ENCODE measurements at regions not wholly inside any gene's neighbourhood (a gene's known extent, or its start where the extent isn't known, plus 50 kb on each side); places are given as distances from the start of the nearest gene placed in this dataset.

DNA sequence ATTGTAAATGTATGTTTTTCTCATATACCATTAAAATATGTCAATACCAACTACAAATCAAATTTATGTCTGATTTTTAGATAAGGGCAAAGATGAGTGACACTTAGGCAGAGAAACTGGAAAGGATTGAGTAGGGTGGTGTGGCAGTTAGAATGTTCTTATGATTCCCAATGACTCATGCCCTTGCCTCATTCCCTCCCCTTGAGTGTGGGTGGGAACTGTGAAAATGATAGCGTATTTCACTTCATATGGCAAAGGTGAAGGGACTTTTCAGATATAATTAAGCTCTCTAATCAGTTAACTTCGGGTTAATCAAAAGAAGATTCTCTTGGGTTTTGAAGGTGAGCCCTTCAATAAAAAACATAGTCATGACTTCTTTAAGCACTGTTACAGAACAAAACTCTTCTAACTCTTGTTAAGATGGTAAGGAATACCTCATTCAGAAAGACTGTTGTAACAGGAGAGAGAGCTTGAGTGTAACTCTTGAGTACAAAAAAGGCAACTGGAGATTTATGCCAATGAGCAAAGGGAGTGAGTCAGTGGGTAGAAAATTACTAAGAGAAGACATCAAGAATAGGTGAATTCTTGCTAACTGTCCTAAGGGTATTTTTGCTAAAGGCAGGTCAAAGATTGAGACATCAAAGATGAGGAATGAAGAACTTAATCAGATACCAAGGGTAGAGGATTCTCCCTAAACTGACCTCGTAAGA is 329.5 kb downstream of the KCTD8 start:
- DNase-seq (ENCODE audit: low read depth in 3 of 3): no peak

DNA sequence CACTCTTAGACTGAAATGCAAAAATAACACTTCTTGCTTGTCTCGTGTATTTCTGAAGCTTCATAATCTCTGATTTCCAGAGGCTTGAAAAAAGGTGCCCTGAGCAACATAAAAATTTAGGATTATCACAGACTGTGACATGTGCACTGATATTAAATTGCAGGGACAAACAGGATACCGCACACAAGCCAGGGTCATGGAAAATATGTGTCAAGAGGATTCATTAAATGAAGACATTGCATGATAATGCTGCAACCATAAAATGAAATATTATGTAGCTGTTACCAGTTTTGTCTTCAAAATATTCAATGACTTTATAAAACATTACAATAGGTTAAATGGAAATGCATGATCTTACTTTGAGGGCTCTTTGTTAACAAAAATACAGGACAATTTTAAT is 328.0 kb downstream of the KCTD8 start:
- no peak for DNase-seq (ENCODE audit: low read depth in 3 of 3)

DNA sequence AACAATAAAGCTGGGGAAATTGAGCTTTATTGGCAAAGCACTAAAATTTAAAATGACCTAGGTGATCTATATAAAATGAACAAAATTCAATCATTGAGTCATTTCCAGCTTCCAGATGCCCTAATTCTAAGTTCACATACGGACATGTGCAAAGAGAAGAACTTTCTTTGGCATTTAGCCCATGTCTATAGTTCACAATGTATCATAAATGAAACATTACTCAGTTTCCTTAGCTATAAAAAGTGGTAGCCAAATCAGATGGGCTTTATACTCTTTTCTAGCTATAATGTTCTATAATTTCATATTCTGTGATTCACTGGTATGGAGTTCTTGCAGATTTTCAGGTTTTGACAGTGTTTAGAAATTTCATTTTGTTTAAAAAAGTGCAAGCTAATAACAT is 327.4 kb downstream of the KCTD8 start:
- DNase-seq (ENCODE audit: low read depth in 3 of 3): no peak

All from stimulated activated CD4-positive, alpha-beta T cell treated with anti-CD3 and anti-CD28 coated beads, TNF-alpha, amount 100 ng/mL, for 24 hours (primary cell).